ENCODE measurements at regions not wholly inside any gene's neighbourhood (a gene's known extent, or its start where the extent isn't known, plus 50 kb on each side); places are given as distances from the start of the nearest gene placed in this dataset.

DNA sequence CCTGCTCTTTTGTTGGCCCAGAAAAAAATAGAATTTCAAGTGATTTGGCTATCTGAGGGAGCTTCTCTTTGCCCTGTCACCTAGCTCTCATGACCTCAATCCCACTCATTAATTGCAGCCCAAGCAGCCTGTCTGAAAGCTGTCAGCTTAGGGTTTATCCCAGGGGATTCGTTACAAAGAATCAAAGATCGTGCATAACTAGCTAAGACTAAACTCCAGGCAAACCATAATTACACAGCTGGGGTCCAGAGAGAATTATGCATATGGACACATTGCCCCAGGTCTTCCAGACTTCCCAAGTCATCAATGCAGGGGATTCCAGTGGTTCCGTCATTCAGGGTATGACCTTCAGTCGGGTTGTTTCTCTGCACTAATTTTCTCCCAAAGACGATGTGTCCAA is 91.6 kb upstream of the CBLB start:
- H3K27ac ChIP-seq (ENCODE audit: low read length): no peak overlapping the region
- no peak for TF ChIP-seq EZH2phosphoT487 (IDR thresholded peaks at IDR 0.05; ENCODE audit: low read depth)
- no peak for TF ChIP-seq CTCF (IDR thresholded peaks at IDR 0.05; ENCODE audit: low read depth, low read length)
- H3K9me3 ChIP-seq (ENCODE audit: insufficient read depth, low read length): no peaks in the 10 kb centered on the region
- H3K4me3 ChIP-seq (ENCODE audit: low read length): no peak overlapping the region
- no peaks in the 10 kb centered on the region for H3K79me2 ChIP-seq (ENCODE audit: low read length)
- no peak overlapping the region for H3K4me2 ChIP-seq (ENCODE audit: low read length)
- H3K36me3 ChIP-seq (replicated peaks; ENCODE audit: low read depth, low read length): no peaks in the 10 kb centered on the region
- H3K9ac ChIP-seq (ENCODE audit: low read length): no peak overlapping the region
- H4K20me1 ChIP-seq (ENCODE audit: insufficient read depth, low read length): no peaks in the 10 kb centered on the region
- H3K4me1 ChIP-seq (ENCODE audit: low read length): no peaks in the 10 kb centered on the region
- H2AFZ ChIP-seq (ENCODE audit: low read depth, low read length): no peak overlapping the region
- H3K27me3 ChIP-seq (ENCODE audit: low read depth, low read length): no peaks in the 10 kb centered on the region

DNA sequence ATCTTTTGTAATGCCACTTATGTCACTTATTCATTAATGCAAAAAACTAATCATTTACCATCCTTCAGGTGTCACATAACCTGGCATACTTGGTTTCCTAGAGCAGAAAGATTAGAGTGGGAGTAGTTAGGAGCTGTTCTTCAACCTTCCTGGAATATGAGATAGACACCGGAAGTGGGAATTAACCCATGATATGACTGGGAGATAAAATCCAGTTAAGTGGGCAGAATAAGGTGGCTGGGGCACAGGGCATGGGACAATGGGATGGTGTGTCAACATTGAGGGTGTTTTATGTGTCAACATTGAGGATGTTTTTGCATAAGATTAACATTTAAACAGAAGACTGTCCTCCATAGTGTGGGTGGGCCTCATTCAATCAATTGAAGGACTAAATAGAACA is 94.3 kb upstream of the CBLB start:
- H3K4me3 ChIP-seq (ENCODE audit: low read length): no peak overlapping the region

DNA sequence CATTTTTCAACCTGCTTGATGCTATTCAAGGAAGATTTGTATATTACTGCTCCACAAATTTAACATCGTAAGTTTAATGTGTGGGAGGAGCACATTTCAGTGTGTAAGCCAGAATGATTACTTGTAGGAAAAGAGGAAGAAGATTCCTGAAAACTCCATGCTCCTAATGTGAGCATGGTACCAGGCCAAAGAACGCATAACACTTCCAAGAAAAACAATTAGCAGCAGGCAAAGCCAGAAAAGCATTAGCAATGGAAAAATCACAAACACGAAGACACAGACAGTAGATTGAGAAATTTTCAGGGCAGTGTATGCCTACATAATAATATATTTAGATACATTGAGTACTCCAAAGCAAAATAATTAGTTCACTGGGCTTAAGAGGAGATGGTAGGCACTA is 96.6 kb upstream of the CBLB start:
- Histone ChIP-seq H3K9ac (ENCODE audit: low read length) (no peak overlapping the region), H4K20me1 (ENCODE audit: insufficient read depth, low read length) (no peaks in the 10 kb centered on the region), H3K79me2 (ENCODE audit: low read length) (no peaks in the 10 kb centered on the region), H3K9me3 (ENCODE audit: insufficient read depth, low read length) (no peaks in the 10 kb centered on the region), H3K4me2 (ENCODE audit: low read length) (no peak overlapping the region), H3K36me3 (replicated peaks; ENCODE audit: low read depth, low read length) (no peaks in the 10 kb centered on the region), H3K27ac (ENCODE audit: low read length) (no peak overlapping the region), H3K4me1 (ENCODE audit: low read length) (no peaks in the 10 kb centered on the region), H3K27me3 (ENCODE audit: low read depth, low read length) (no peaks in the 10 kb centered on the region), H3K4me3 (ENCODE audit: low read length) (no peak overlapping the region), H2AFZ (ENCODE audit: low read depth, low read length) (no peak overlapping the region)
- no peak for TF ChIP-seq CTCF (IDR thresholded peaks at IDR 0.05; ENCODE audit: low read depth, low read length)

More for the DNA sequence above, 94.3 kb upstream of the CBLB start:
- no peaks in the 10 kb centered on the region for H3K4me1 ChIP-seq (ENCODE audit: low read length)
- H3K36me3 ChIP-seq (replicated peaks; ENCODE audit: low read depth, low read length): no peaks in the 10 kb centered on the region
- H4K20me1 ChIP-seq (ENCODE audit: insufficient read depth, low read length): no peaks in the 10 kb centered on the region
- no peak overlapping the region for H2AFZ ChIP-seq (ENCODE audit: low read depth, low read length)
- H3K4me2 ChIP-seq (ENCODE audit: low read length): no peak overlapping the region
- H3K9ac ChIP-seq (ENCODE audit: low read length): no peak overlapping the region
- no peaks in the 10 kb centered on the region for H3K79me2 ChIP-seq (ENCODE audit: low read length)
- H3K9me3 ChIP-seq (ENCODE audit: insufficient read depth, low read length): no peaks in the 10 kb centered on the region
- no peak overlapping the region for H3K27ac ChIP-seq (ENCODE audit: low read length)
- no peaks in the 10 kb centered on the region for H3K27me3 ChIP-seq (ENCODE audit: low read depth, low read length)
- TF ChIP-seq EZH2phosphoT487 (IDR thresholded peaks at IDR 0.05; ENCODE audit: low read depth) (no peak), CTCF (IDR thresholded peaks at IDR 0.05; ENCODE audit: low read depth, low read length) (no peak)

DNA sequence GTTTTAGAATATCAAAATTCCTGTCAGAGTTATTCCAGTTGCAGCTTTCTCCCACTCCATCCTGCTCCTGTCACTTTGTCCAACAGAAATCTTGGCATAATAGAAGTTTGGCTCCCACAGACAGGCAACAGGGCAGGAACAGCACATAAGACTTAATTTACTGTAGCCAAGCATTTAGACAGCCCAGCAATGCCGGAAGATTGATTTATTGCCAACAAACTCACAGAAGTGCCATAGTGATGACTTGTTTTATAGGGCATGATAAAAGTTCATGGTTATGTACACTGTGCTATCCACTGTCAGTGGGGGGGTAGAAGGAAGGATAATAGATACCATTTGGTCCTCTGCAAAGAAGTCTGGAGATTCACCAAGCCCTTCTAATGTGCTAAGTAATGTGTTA is 98.3 kb upstream of the CBLB start:
- Histone ChIP-seq H3K4me1 (ENCODE audit: low read length) (no peaks in the 10 kb centered on the region), H3K4me3 (ENCODE audit: low read length) (no peak overlapping the region), H3K4me2 (ENCODE audit: low read length) (no peak overlapping the region), H3K27me3 (ENCODE audit: low read depth, low read length) (no peaks in the 10 kb centered on the region), H3K79me2 (ENCODE audit: low read length) (no peaks in the 10 kb centered on the region), H4K20me1 (ENCODE audit: insufficient read depth, low read length) (no peaks in the 10 kb centered on the region), H3K27ac (ENCODE audit: low read length) (no peak overlapping the region), H3K36me3 (replicated peaks; ENCODE audit: low read depth, low read length) (no peaks in the 10 kb centered on the region), H3K9ac (ENCODE audit: low read length) (no peak overlapping the region), H3K9me3 (ENCODE audit: insufficient read depth, low read length) (peaks cover 5% of the 10 kb centered on the region; the same call in 1 of the 2 replicates), H2AFZ (ENCODE audit: low read depth, low read length) (no peak overlapping the region)
- no peak for TF ChIP-seq EZH2phosphoT487 (IDR thresholded peaks at IDR 0.05; ENCODE audit: low read depth)
- no peak for TF ChIP-seq CTCF (IDR thresholded peaks at IDR 0.05; ENCODE audit: low read depth, low read length)
